Neuronal stem cell (in vitro differentiated cells): ENCODE measurements at regions not wholly inside any gene's neighbourhood (a gene's known extent, or its start where the extent isn't known, plus 50 kb on each side); places are given as distances from the start of the nearest gene placed in this dataset.
"Not testable (repeated sequence)": the region's sequence is repeated elsewhere in the genome, so short reads cannot be mapped to it uniquely, and the experiment has no call there.

ENCODE experiments used
- DNase-seq: peaks from one replicate; pipeline ENCODE4 v3.0.0-alpha.2; 2013; ENCODE audit warnings: low spot score
- H2AFZ ChIP-seq: one replicate; pipeline ENCODE4 v1.6.1; 2013; ENCODE audit warnings: mild to moderate bottlenecking, low read length, inconsistent platforms
- H2AK5ac ChIP-seq: 2 replicates; pipeline ENCODE4 v1.6.1; 2013; ENCODE audit warnings: low read depth, mild to moderate bottlenecking, inconsistent platforms, low read length, moderate library complexity, mixed read lengths
- H2BK120ac ChIP-seq: 2 replicates; pipeline ENCODE4 v1.6.1; 2013; ENCODE audit warnings: low read depth, mild to moderate bottlenecking, inconsistent platforms, low read length, moderate library complexity, mixed read lengths
- H2BK12ac ChIP-seq: one replicate; pipeline ENCODE4 v1.6.1; 2013; ENCODE audit warnings: low read length, inconsistent platforms
- H2BK15ac ChIP-seq: 2 replicates; pipeline ENCODE4 v1.6.1; 2013; ENCODE audit warnings: mild to moderate bottlenecking, low read length, inconsistent platforms, mixed read lengths
- H2BK5ac ChIP-seq: one replicate; pipeline ENCODE4 v1.6.1; 2013; ENCODE audit warnings: inconsistent platforms, mild to moderate bottlenecking, low read length, moderate library complexity
- H3K14ac ChIP-seq: one replicate; pipeline ENCODE4 v1.6.1; 2013; ENCODE audit warnings: low read length, inconsistent platforms
- H3K18ac ChIP-seq: 2 replicates; pipeline ENCODE4 v1.6.1; 2013; ENCODE audit warnings: low read length, inconsistent platforms
- H3K23ac ChIP-seq: 2 replicates; pipeline ENCODE4 v1.6.1; 2013; ENCODE audit warnings: low read depth, mild to moderate bottlenecking, mixed read lengths, low read length, inconsistent platforms; ENCODE audit not compliant: poor library complexity
- H3K27ac ChIP-seq: replicated peaks from 3 replicates; pipeline ENCODE4 v1.5.1; 2013; ENCODE audit warnings: low read length, inconsistent platforms
- H3K27me3 ChIP-seq, 3 experiments: 2 replicates each; pipeline ENCODE4 v1.6.1; 2013; ENCODE audit warnings: low read length in 3 of 3, mild to moderate bottlenecking in 2 of 3, inconsistent platforms in 1 of 3, low read depth in 1 of 3, mixed read lengths in 1 of 3, moderate library complexity in 1 of 3; ENCODE audit not compliant: control insufficient read depth in 3 of 3, insufficient read depth in 3 of 3
- H3K36me3 ChIP-seq, 2 donors: replicated peaks in 1 of 2; 2 replicates each; pipeline ENCODE4 v1.6.1; 2013; ENCODE audit warnings: low read length in 2 of 2; ENCODE audit not compliant: control insufficient read depth in 2 of 2, insufficient read depth in 2 of 2
- H3K4ac ChIP-seq: 2 replicates; pipeline ENCODE4 v1.6.1; 2013; ENCODE audit warnings: inconsistent platforms, mild to moderate bottlenecking, low read length, moderate library complexity
- H3K4me1 ChIP-seq, 2 donors: 1 replicate in 1 of 2; 2 replicates in 1 of 2; pipeline ENCODE4 v1.6.1; 2013; ENCODE audit warnings: low read length in 2 of 2, low read depth in 1 of 2; ENCODE audit not compliant: control insufficient read depth in 2 of 2, insufficient read depth in 1 of 2
- H3K4me2 ChIP-seq: one replicate; pipeline ENCODE4 v1.6.1; 2013; ENCODE audit warnings: mild to moderate bottlenecking, low read length, inconsistent platforms; ENCODE audit not compliant: insufficient read depth, poor library complexity, severe bottlenecking
- H3K4me3 ChIP-seq, 2 donors: 2 replicates each; pipeline ENCODE4 v1.5.1; 2013; ENCODE audit warnings: low read length in 2 of 2, mild to moderate bottlenecking in 2 of 2, inconsistent platforms in 1 of 2, moderate library complexity in 1 of 2
- H3K79me1 ChIP-seq: one replicate; pipeline ENCODE4 v1.6.1; 2013; ENCODE audit warnings: low read depth, mild to moderate bottlenecking, inconsistent platforms, low read length, moderate library complexity
- H3K9ac ChIP-seq: one replicate; pipeline ENCODE4 v1.6.1; 2013; ENCODE audit warnings: mild to moderate bottlenecking, low read depth, low read length, inconsistent platforms; ENCODE audit not compliant: poor library complexity
- H3K9me3 ChIP-seq, 2 donors: replicated peaks in 1 of 2; 2 replicates each; pipeline versions ENCODE3 to v1.6.1; 2013; ENCODE audit warnings: low read length in 2 of 2, mild to moderate bottlenecking in 2 of 2, inconsistent platforms in 1 of 2, low read depth in 1 of 2, mixed read lengths in 1 of 2, moderate library complexity in 1 of 2; ENCODE audit not compliant: control insufficient read depth in 2 of 2, insufficient read depth in 1 of 2
- H4K8ac ChIP-seq: one replicate; pipeline ENCODE4 v1.6.1; 2013; ENCODE audit warnings: low read depth, mild to moderate bottlenecking, inconsistent platforms, low read length, moderate library complexity
- H4K91ac ChIP-seq: one replicate; pipeline ENCODE4 v1.6.1; 2013; ENCODE audit warnings: low read length, low read depth, mild to moderate bottlenecking, inconsistent platforms; ENCODE audit not compliant: poor library complexity
- whole genome bisulfite sequencing, 2 donors: extraction: QIAGEN DNeasy Blood & Tissue Kit; methylation state at CpG; one replicate each; pipeline ENCODE4 v1.1.7; 2013; ENCODE audit warnings: missing lambda C conversion rate in 2 of 2, mixed read lengths in 1 of 2; ENCODE audit not compliant: insufficient read length in 2 of 2, insufficient replicate concordance in 1 of 2; ENCODE audit errors: extremely low coverage in 2 of 2; 5-methylcytosine and 5-hydroxymethylcytosine counted together

- H3K9ac ChIP-seq, H3K9me3 ChIP-seq, H2AK5ac ChIP-seq, H2BK5ac ChIP-seq, H3K4me2 ChIP-seq, H3K27ac ChIP-seq, H3K14ac ChIP-seq, H3K27me3 ChIP-seq, H2BK15ac ChIP-seq, H2BK12ac ChIP-seq, H3K4me3 ChIP-seq, H2BK120ac ChIP-seq, DNase-seq, H4K8ac ChIP-seq, H4K91ac ChIP-seq, H3K4ac ChIP-seq, H3K18ac ChIP-seq, H3K23ac ChIP-seq, H3K4me1 ChIP-seq, H3K79me1 ChIP-seq, H3K36me3 ChIP-seq, H2AFZ ChIP-seq: not testable (repeated sequence)
- WGBS, 2 donors: no CpG with 5 or more reads among the region's 5 CpGs
Measured at GRCh38 chr7:114139690-114140089, 220.9 kb upstream of the PPP1R3A start.

GRCh38 chr7:114138587-114138986 lies 219.8 kb upstream of the PPP1R3A start:
- Histone ChIP-seq H4K91ac (no peak overlapping the region), H3K4ac (no peak overlapping the region), H2AFZ (no peak overlapping the region), H2BK120ac (no peak overlapping the region), H3K27ac (no peak overlapping the region), H3K23ac (no peak overlapping the region), H3K79me1 (no peaks in the 10 kb centered on the region), H2BK12ac (no peak overlapping the region), H3K36me3 (no peaks in the 10 kb centered on the region), H2BK5ac (no peak overlapping the region), H4K8ac (no peak overlapping the region), H3K4me2 (no peak overlapping the region), H2BK15ac (no peak overlapping the region), H3K9me3 (no peaks in the 10 kb centered on the region), H3K4me3 (no peak overlapping the region), H3K9ac (no peak overlapping the region), H3K14ac (no peak overlapping the region), H3K18ac (no peak overlapping the region), H3K4me1 (no peaks in the 10 kb centered on the region), H3K27me3 (no peaks in the 10 kb centered on the region), H2AK5ac (no peak overlapping the region)
- WGBS, 2 donors: no CpG with 5 or more reads among the region's 5 CpGs
- DNase-seq: no peak

- H3K4me3 ChIP-seq: no peak overlapping the region
- H2AFZ ChIP-seq: no peak overlapping the region
- no peak overlapping the region for H3K23ac ChIP-seq
- H3K27me3 ChIP-seq: no peaks in the 10 kb centered on the region
- no peak for DNase-seq
- no peaks in the 10 kb centered on the region for H3K36me3 ChIP-seq
- H2BK120ac ChIP-seq: no peak overlapping the region
- no peaks in the 10 kb centered on the region for H3K79me1 ChIP-seq
- H3K4ac ChIP-seq: no peak overlapping the region
- H2AK5ac ChIP-seq: no peak overlapping the region
- H4K8ac ChIP-seq: no peak overlapping the region
- H3K4me1 ChIP-seq: peaks cover 0 to 5% of the 10 kb centered on the region in 2 donors
- H3K4me2 ChIP-seq: no peak overlapping the region
- no peaks in the 10 kb centered on the region for H3K9me3 ChIP-seq
- H3K9ac ChIP-seq: no peak overlapping the region
- H4K91ac ChIP-seq: no peak overlapping the region
- no peak overlapping the region for H3K27ac ChIP-seq
- no peak overlapping the region for H2BK5ac ChIP-seq
- no peak overlapping the region for H3K18ac ChIP-seq
- H2BK15ac ChIP-seq: no peak overlapping the region
- no peak overlapping the region for H3K14ac ChIP-seq
- no peak overlapping the region for H2BK12ac ChIP-seq
Measured at GRCh38 chr7:114133717-114134116, 214.9 kb upstream of the PPP1R3A start.

- Histone ChIP-seq H2BK120ac (no peak overlapping the region), H3K23ac (no peak overlapping the region), H3K27ac (no peak overlapping the region), H2AK5ac (no peak overlapping the region), H3K14ac (no peak overlapping the region), H4K8ac (no peak overlapping the region), H3K36me3 (no peaks in the 10 kb centered on the region), H3K4ac (no peak overlapping the region), H2BK5ac (no peak overlapping the region), H3K79me1 (no peaks in the 10 kb centered on the region), H4K91ac (no peak overlapping the region), H3K9me3 (no peaks in the 10 kb centered on the region), H2BK15ac (no peak overlapping the region), H2AFZ (no peak overlapping the region), H3K18ac (no peak overlapping the region), H2BK12ac (no peak overlapping the region), H3K4me2 (no peak overlapping the region), H3K27me3 (no peaks in the 10 kb centered on the region), H3K9ac (no peak overlapping the region), H3K4me1 (peaks cover 0 to 5% of the 10 kb centered on the region in 2 donors), H3K4me3 (no peak overlapping the region)
- no peak for DNase-seq
- no CpG with 5 or more reads among the region's 3 CpGs for WGBS, 2 donors
Measured at GRCh38 chr7:114130866-114131265, 212.1 kb upstream of the PPP1R3A start.
